ENCODE measurements at regions not wholly inside any gene's neighbourhood (a gene's known extent, or its start where the extent isn't known, plus 50 kb on each side); places are given as distances from the start of the nearest gene placed in this dataset.

- Histone ChIP-seq H3K4me2 (ENCODE audit: low read length) (no peak overlapping the region), H4K20me1 (ENCODE audit: insufficient read depth) (no peaks in the 10 kb centered on the region), H3K9me2 (ENCODE audit: insufficient read depth) (no peaks in the 10 kb centered on the region), H3K9ac (ENCODE audit: low read length) (no peak overlapping the region), H3K27me3 (ENCODE audit: insufficient read depth, low read length) (no peaks in the 10 kb centered on the region; the same call in 1 of the 2 replicates), H2AFZ (ENCODE audit: low read depth, low read length, poor library complexity, severe bottlenecking) (no peak overlapping the region), H3K36me3 (ENCODE audit: control insufficient read depth in 1 of 2, insufficient read depth in 2 of 2, low read length in 2 of 2) (no peaks in the 10 kb centered on the region), H3K27ac (ENCODE audit: low read depth, low read length) (no peak overlapping the region), H3K9me3 (ENCODE audit: control insufficient read depth in 1 of 2, insufficient read depth in 1 of 2, low read depth in 1 of 2, low read length in 2 of 2) (no peaks in the 10 kb centered on the region), H3K4me1 (ENCODE audit: control insufficient read depth in 1 of 2, insufficient read depth in 2 of 2, low read length in 2 of 2) (no peaks in the 10 kb centered on the region), H3K4me3 (replicated peaks in 1 of 2; ENCODE audit: low read depth in 1 of 2, low read length in 2 of 2) (no peak overlapping the region), H3K79me2 (ENCODE audit: insufficient read depth, low read length) (no peaks in the 10 kb centered on the region)
- no TSS peak for BruUV-seq (replicated peaks)
- TF ChIP-seq CTCF (IDR thresholded peaks at IDR 0.05 in 2 of 3, conservative IDR thresholded peaks at IDR 0.05 in 1 of 3; ENCODE audit: borderline replicate concordance in 1 of 3, insufficient read depth in 1 of 3, low read depth in 2 of 3, low read length in 2 of 3): no peak
- no peak for TF ChIP-seq EZH2 (IDR thresholded peaks at IDR 0.05)
- TF ChIP-seq SRF (IDR thresholded peaks at IDR 0.05; ENCODE audit: low read depth): no peak
- TF ChIP-seq FOSL1 (IDR thresholded peaks at IDR 0.05; ENCODE audit: low read depth): no peak
- TF ChIP-seq TCF7L2 (IDR thresholded peaks at IDR 0.05; ENCODE audit: borderline replicate concordance, extremely low read depth, insufficient read depth, insufficient read length): no peak
- TF ChIP-seq YY1 (IDR thresholded peaks at IDR 0.05; ENCODE audit: extremely low read depth, insufficient replicate concordance, low read depth, low read length): no peak
- no peak for TF ChIP-seq ZFX (IDR thresholded peaks at IDR 0.05)
- TF ChIP-seq JUND (IDR thresholded peaks at IDR 0.05): no peak
- TF ChIP-seq POLR2A (IDR thresholded peaks at IDR 0.05; ENCODE audit: borderline replicate concordance, extremely low read depth, insufficient read depth, insufficient read length): no peak
- no peak for TF ChIP-seq SIN3A (IDR thresholded peaks at IDR 0.05; ENCODE audit: low read depth)
- no peak for TF ChIP-seq SP1 (IDR thresholded peaks at IDR 0.05; ENCODE audit: low read depth)
- no peak for TF ChIP-seq ZNF274 (IDR thresholded peaks at IDR 0.05; ENCODE audit: low read depth, low read length)
- no peak for TF ChIP-seq CBX3 (IDR thresholded peaks at IDR 0.05; ENCODE audit: low read depth)
- no peak for TF ChIP-seq MAX (IDR thresholded peaks at IDR 0.05)
- TF ChIP-seq ELF1 (IDR thresholded peaks at IDR 0.05; ENCODE audit: borderline replicate concordance, low read depth): no peak
- no peak for TF ChIP-seq ZBTB33 (IDR thresholded peaks at IDR 0.05; ENCODE audit: extremely low read depth, insufficient replicate concordance, low read length)
- ATAC-seq: no peak
- ChIA-PET CTCF (no interaction called here), POLR2A (no interaction called here), RAD21 (ENCODE audit: low non-redundant PET in 1 of 2, low total read pairs in 2 of 2, uncharacterized antibody in 2 of 2, unreplicated experiment in 2 of 2) (no interaction called here)
- intact Hi-C loops (cut with micrococcal nuclease): no loop called here
- no peak for DNase-seq (ENCODE audit: low read depth, low spot score)
Observed at GRCh38 chr1:93028542-93028941, 50.5 kb upstream of the MTF2 start.
